TTC549 (cell line): ENCODE measurements at regions not wholly inside any gene's neighbourhood (a gene's known extent, or its start where the extent isn't known, plus 50 kb on each side); places are given as distances from the start of the nearest gene placed in this dataset.

Source experiments
- FAIRE-seq: peaks from 2 replicates; lab custom pipeline; 2012; peaks lifted over from hg19 to GRCh38; lab: Jason Lieb, UNC

DNA sequence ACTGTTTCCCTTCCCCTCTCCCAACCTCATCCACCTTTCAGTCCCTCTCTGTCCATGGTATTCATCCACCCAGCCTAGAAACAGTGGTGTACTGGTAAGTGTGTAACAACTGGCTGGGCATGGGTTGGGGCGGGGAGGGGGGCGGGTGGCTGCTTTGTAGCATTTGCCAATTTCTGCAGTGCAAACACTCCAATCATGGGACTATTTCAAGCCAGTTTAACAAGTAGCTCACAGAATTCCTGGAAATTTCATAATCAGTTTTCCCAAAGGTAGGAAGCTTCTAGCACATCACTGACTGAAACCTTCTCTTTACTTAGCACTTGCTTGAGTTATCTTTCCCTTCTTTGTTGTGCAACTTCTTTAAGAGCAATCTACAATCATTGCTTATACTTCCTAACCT lies 100.8 kb upstream of the WASF3 start:
- FAIRE-seq = no peak

GRCh38 chr13:26457212-26457611 lies 100.3 kb upstream of the WASF3 start:
- FAIRE-seq = no peak

GRCh38 chr13:26458196-26458749 lies 99.2 kb upstream of the WASF3 start:
- no peak for FAIRE-seq

DNA sequence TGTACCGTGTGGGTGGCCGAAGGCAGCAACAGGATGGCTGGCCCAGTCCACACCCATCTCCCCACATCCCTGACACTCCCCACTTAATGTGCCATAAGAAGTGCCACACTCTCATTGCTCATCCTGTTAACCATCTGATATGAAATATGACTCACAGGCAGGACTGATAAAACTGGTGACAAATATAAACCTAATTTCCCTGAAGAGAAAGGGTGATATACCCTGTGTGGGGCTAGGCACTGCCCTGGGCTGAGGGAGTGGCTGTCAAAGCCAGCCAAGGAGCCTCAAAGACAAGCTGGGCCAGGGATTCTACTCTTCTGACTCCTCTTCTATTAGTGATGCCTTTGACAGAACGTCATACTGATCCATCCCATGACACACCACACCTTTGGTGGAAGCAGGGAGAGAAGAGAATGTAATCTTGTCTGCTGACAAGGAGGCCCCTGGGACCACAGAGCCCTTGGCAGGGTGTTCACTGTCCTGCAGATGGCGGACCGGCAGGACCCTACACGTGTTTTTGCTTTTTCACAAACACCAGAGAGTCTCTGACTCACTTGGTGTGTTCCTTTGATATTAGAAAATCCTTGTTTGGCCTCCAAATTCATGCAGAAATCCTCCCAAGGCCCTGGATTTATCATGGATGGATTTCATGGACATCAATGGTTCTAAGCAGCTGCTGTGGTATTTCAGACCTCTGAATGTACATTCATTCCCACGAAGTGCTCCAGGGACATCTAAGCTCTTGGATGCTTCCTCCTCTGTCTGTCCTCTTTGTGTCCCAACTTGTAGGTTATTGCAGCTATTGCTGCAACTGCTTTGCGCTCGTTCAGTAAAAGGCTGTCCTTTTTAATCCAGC lies 98.0 kb upstream of the WASF3 start:
- no peak for FAIRE-seq

GRCh38 chr13:26460648-26461047 lies 96.8 kb upstream of the WASF3 start:
- FAIRE-seq = no peak

DNA sequence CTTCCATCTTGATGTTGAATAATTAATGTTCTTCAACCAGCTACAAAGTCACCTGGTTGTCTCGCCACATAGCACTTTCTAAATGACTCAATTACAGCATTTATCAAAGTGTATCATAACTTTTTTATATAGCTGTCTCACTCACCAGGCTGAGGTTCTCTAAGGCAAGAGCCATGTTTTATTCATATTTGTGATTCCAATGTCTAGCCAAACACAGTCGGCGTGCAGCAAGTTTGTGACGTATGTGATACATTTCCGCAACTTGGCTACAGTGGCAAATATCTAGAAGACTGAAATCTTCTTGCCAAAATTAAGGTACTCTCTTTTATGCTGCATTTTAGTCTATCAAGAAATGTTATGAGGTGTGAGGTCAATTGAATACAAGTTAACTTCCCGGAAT lies 94.2 kb upstream of the WASF3 start:
- no peak for FAIRE-seq

DNA sequence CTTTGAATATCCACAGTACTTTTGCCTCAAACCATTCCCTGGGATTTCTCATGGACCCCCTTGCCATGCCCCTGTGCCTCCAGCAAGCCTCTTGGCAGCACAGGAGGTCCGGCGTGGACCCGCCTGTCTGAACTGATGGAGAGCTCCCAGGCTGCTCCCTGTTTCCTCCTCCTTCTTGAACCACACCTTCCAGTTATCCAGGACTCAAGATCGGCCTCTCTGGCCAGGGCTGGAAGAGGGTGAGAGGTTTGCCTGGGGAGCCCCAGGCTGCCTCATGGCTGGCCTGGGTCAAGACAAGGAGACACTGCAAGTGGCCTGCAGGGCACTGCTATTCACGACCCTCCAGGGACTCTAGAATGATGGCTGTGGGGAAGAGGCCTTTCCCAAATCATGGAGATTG lies 93.6 kb upstream of the WASF3 start:
- no peak for FAIRE-seq

DNA sequence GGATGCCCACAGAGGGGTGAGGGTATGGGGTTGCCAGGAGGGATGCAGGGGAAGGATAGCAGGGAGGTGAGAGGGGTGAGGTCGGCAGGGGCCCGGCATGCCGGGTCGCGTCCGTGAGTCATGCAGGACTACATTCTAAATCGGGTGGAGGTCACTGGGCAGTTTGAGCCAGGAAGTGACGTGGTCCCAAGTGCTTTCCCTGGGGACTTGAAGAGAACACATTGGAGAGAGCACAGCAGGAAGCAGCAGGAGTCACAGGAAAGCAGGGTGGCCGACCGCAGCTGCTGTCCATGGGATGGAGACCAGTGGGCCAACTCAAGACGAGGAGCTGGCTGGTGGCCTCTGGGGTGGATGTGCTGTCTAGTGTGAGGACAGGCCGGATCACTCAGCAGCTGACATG lies 92.0 kb upstream of the WASF3 start:
- FAIRE-seq = no peak

DNA sequence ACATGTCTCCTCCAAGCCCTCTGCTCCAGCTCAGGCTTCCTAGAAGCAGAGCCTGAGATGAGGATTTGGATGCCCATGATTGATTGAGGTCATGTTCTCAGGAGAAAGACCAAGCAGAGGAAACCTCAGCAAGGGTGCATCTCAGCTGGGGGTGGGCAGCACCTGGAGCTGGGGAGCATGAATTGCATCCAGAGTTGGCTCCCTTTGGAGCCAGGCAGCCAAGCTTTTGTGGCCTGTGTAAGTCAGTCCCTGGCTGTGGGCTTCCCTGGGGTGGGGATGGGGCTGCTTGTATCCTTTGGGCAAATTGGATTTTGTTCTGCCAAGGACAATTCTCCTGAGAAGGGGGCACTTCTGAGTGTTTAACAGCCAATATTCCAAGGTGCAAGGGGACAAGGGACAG lies 91.5 kb upstream of the WASF3 start:
- no peak for FAIRE-seq

DNA sequence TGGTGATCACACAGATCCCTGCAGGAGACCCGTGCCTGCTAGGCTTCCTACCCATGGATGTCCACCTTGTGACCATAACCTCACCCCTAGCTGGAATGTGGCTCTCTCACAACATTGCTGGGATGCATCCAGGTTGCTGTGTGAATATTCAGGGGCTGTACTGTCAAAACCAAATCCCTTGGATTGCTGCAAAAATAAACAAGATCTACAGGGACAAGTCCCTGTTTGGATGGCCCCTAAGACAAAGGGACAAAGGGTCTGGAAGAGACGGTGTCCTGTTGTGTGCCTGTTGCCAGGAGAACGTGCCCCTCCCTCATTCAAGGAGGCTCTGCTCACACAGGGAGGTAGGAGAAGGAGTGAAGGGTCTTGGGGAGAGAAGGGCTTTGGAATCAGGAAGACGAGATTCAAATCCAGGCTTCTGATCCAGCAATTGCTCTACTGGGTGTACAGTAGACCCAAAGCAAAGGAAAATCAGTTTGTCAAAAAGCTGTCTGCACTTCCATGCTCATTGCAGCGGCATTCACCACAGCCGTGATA lies 89.2 kb upstream of the WASF3 start:
- FAIRE-seq = no peak

- no peak for FAIRE-seq
These were observed 87.9 kb upstream of the WASF3 start for GRCh38 chr13:26469602-26470001.

GRCh38 chr13:26471807-26472206 lies 85.7 kb upstream of the WASF3 start:
- no peak for FAIRE-seq

DNA sequence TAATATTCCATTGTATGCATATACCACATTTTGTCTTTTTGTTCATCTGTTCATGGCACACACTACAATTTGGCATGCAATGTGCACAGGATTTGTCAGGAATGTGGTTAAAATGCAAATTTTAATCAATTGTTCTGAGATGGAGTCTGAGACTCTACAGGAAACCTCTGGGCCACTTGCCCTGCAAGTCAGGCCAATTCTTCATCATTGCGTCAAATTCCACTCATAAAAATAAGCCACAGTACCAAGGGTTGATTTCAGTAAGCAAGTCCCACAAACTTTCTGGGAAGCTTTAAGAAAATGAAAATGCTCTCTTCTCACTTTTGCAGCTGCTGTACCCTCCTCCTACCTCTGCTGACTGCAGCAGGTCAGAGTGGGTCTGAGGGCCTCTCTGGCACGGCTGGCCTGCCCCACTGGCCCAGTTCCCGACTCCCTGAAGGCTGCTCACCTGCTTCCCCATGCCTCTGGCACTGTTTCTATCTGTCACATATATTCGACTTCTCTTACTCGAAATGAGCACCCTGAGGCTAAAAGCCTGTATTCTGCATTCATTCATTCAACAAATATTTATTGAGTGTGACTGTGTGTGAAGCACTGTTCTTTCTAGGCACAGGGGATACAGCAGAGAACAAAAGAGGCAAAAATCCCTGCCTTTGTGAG lies 83.8 kb upstream of the WASF3 start:
- FAIRE-seq = no peak

GRCh38 chr13:26474286-26474685 lies 83.2 kb upstream of the WASF3 start:
- no peak for FAIRE-seq

DNA sequence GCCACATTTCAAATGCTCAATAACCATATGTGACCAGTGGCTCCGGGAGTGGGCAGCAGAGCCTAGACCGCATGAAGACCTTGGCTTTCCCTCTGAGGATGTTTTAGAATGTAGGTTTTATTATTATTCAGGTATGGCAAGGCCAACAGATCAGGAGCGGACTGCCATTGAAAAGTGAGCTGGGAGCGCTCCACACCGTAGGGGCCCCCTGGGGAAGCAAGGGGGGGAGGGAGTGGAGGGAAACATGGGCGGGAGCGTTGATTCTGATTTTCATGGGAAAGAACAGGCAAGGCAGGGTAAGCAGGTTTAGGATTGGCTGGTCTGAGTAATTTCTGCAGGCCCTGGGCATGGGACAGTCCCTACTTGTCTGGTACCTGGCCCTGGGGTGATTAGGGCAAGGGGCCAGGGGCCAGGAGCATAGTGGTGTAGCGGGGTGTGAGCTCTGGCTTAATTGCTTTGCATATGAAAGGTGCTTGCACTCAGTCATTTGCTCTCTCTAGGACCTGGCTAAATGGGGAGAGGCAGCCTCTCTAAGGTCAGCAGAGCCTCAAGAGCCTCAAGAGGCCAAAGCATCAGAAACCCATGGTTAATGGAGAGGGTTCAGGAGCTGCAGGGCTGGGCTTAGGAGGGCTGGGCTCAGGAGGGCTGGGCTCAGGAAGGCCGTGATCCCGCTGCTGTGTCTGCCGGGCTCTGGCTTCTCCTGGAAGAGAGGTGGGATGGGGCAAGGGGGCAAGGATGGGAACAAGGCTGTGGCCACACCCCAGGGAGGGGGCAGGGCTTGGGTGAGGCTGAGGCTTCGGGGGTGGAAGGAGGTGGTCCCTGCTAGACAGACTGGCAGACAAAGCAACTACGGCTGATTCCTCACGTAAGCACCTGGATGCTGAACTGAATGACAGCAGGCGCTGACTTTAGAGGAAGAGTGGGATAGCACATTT lies 82.0 kb upstream of the WASF3 start:
- no peak for FAIRE-seq

DNA sequence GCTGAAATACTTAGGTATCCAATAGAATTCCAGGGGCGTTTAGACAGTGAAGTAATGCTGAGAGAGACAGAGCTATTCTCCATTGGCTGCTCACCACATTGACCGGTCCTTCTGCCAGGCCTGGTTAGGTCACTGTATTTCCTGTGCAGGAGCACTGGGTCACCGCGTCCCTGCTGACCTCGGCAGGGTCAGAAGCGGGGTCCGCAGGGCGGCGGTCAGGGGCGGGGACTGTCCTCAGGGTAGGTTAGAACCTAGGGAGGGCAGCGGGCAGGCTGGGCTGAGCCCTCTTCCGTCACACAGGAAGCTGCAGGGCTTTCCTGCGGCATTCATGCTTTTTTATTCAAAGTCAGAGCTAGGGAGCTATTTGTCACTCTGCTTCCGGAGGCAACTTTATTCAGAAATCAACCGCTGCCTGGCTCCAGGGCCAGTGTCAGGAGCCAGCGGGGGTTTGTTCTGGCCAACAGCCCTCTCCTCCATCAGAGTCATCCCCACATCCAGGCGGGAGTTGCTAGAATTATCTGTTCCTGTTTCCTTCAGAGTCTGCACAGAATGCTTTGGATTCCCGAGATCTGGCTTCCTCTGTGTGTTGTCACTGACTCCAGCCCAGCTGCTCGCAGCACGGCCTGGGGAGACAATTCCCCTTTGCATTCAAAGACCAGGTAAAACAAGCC lies 81.2 kb upstream of the WASF3 start:
- no peak for FAIRE-seq

- FAIRE-seq = no peak
These were observed 80.7 kb upstream of the WASF3 start for GRCh38 chr13:26476782-26477142.

GRCh38 chr13:26477681-26478080 lies 79.8 kb upstream of the WASF3 start:
- no peak for FAIRE-seq

- no peak for FAIRE-seq
These were observed 77.1 kb upstream of the WASF3 start for GRCh38 chr13:26480246-26480855.

GRCh38 chr13:26482451-26483197 lies 74.9 kb upstream of the WASF3 start:
- peak; percentile 82 for FAIRE-seq

GRCh38 chr13:26483546-26483945 lies 73.9 kb upstream of the WASF3 start:
- no peak for FAIRE-seq
